Thyroid gland (tissue), 4 donors: ENCODE measurements at regions not wholly inside any gene's neighbourhood (a gene's known extent, or its start where the extent isn't known, plus 50 kb on each side); places are given as distances from the start of the nearest gene placed in this dataset.

ENCODE experiments used
- POLR2A ChIP-seq, 2 donors: fragments of 450-650 bp; IDR thresholded peaks; one replicate each; pipeline ENCODE4 v1.6.1; 2017; ENCODE audit warnings: antibody characterized with exemption in 2 of 2, mild to moderate bottlenecking in 2 of 2, moderate library complexity in 1 of 2
- TF ChIP-seq, protein P1 (sequence below), 6 experiments: fragments of 200-600 bp in 3 of 6; fragments of 450-650 bp in 3 of 6; sonication (generic) in 3 of 6; IDR thresholded peaks; one replicate each; pipeline ENCODE4 v1.5.1; 2016 to 2019; ENCODE audit warnings: antibody characterized with exemption in 6 of 6, mild to moderate bottlenecking in 2 of 6, inconsistent platforms in 1 of 6, moderate library complexity in 1 of 6

DNA sequence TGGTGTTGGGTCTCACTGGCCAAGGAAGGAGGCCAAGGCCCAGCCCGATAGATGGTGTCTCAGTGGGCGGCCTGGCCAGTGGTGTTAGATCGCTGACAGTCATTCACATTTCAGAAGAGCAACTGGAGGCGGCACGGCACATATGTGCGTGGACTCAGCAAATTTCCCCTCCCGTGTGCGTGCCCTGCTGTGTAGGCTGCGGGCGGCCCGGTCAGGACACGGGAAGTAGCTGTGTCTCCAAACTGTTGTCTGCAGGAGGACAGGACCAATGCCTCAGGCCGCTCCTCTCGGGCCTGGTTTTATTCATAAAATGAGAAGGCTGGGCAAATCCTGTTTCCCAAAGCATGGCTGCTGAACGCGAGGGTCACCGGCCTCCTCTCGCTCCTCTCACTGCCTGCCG, 711.7 kb downstream of the BRD1 start:
- TF ChIP-seq, protein P1, sequence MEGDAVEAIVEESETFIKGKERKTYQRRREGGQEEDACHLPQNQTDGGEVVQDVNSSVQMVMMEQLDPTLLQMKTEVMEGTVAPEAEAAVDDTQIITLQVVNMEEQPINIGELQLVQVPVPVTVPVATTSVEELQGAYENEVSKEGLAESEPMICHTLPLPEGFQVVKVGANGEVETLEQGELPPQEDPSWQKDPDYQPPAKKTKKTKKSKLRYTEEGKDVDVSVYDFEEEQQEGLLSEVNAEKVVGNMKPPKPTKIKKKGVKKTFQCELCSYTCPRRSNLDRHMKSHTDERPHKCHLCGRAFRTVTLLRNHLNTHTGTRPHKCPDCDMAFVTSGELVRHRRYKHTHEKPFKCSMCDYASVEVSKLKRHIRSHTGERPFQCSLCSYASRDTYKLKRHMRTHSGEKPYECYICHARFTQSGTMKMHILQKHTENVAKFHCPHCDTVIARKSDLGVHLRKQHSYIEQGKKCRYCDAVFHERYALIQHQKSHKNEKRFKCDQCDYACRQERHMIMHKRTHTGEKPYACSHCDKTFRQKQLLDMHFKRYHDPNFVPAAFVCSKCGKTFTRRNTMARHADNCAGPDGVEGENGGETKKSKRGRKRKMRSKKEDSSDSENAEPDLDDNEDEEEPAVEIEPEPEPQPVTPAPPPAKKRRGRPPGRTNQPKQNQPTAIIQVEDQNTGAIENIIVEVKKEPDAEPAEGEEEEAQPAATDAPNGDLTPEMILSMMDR (IDR thresholded peaks at IDR 0.05), result no peak
- TF ChIP-seq POLR2A (IDR thresholded peaks at IDR 0.05), result no peak
